SU-DHL-6 (cell line): ENCODE measurements at regions not wholly inside any gene's neighbourhood (a gene's known extent, or its start where the extent isn't known, plus 50 kb on each side); places are given as distances from the start of the nearest gene placed in this dataset.

ENCODE experiments used
- CTCF ChIP-seq: fragments of 200-600 bp; sonication (generic); IDR thresholded peaks from one replicate; pipeline ENCODE4 v1.5.1; 2017; ENCODE audit warnings: antibody characterized with exemption, mild to moderate bottlenecking, low read length, moderate library complexity; ENCODE audit not compliant: insufficient read depth, poor library complexity, severe bottlenecking
- EZH2phosphoT487 ChIP-seq: fragments of 200-600 bp; sonication (generic), shearing (Covaris generic); conservative IDR thresholded peaks from 2 replicates; pipeline ENCODE4 v1.6.1; 2018; ENCODE audit warnings: mild to moderate bottlenecking, antibody characterized with exemption, low read length, moderate library complexity, mixed read lengths

GRCh38 chr5:32934529-32934928 is 223.4 kb downstream of the NPR3 start:
- no peak for TF ChIP-seq EZH2phosphoT487
- no peak for TF ChIP-seq CTCF
